DOHH2 (cell line): ENCODE measurements at regions not wholly inside any gene's neighbourhood (a gene's known extent, or its start where the extent isn't known, plus 50 kb on each side); places are given as distances from the start of the nearest gene placed in this dataset.
"Not testable (repeated sequence)": the region's sequence is repeated elsewhere in the genome, so short reads cannot be mapped to it uniquely, and the experiment has no call there.

Experiments used
- CTCF ChIP-seq: fragments of 200-600 bp; sonication (generic); IDR thresholded peaks from one replicate; pipeline ENCODE4 v1.5.1; 2014; ENCODE audit warnings: antibody characterized with exemption, mild to moderate bottlenecking, low read depth, low read length; ENCODE audit not compliant: poor library complexity, severe bottlenecking
- EZH2phosphoT487 ChIP-seq: fragments of 200-600 bp; sonication (generic); IDR thresholded peaks from 2 replicates; pipeline ENCODE4 v1.6.1; 2017; ENCODE audit warnings: borderline replicate concordance, mild to moderate bottlenecking, antibody characterized with exemption, low read length, moderate library complexity, mixed read lengths

- not testable (repeated sequence) for TF ChIP-seq CTCF, EZH2phosphoT487
Observed at GRCh38 chr17:22056566-22056965, 364.2 kb downstream of the KCNJ18 start.
